HG02798 (cell line): ENCODE measurements at regions not wholly inside any gene's neighbourhood (a gene's known extent, or its start where the extent isn't known, plus 50 kb on each side); places are given as distances from the start of the nearest gene placed in this dataset.

Source experiments
- ATAC-seq: cut with Tn5 transposase; IDR thresholded peaks from one replicate; pipeline ENCODE4 v1.9.1; 2021; ENCODE audit warnings: mild to moderate bottlenecking; ENCODE audit not compliant: unreplicated experiment, poor library complexity

DNA sequence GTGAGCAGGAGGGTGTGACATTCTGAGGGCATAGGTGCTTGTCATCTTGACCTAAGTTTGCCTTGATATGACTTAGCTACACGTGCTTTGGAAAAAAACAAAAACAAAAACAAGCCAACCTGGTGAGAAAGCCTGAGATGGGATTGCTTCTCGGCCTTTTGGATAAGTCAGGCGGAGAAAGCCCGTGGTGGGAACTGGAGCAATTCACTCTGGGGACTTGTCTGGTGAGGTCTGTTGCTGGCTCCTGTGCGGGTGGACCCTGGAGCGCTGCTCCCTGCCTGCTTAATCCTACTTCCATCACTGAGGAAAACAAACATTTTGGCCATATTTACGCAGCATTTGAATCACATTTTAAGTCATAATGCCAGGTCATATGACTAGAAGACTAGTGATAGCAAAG lies 100.3 kb downstream of the SNX19 start:
- no peak for ATAC-seq

DNA sequence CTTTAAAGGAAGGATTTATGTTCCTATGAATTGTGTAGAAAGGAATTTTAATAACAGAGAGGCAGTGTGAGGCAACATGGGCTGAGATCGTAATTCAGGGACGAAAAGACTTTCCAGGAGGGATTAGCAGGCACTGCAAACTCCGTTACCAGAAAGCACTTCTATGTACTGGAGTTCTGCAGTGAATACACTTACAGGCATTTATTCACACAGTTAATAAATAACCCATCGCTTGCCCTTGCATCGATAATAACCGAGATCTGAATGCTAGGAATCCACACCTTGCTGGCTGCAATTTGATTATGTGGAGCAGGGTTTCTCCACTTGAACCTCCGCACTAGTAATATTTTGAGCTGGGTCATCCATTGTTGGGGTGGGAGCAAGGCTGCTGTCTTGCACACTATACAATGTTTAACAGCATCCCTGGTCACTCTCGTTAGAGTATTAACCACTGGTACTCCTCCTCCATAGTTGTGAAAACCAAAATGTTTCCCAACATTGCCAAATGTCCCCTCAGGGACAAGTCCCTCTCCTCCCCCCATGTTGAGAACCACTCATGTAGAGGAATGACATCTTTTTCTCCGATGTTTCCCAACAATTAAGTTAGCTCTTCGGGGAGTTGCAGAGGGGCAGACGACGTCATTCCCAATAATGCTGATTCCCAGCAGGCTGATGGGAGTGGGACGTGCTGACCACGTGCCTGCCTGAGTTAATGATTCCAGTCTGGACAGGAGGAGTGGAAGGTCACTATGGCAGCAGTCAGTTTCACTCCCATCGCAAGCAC lies 99.5 kb downstream of the SNX19 start:
- ATAC-seq, result no peak

DNA sequence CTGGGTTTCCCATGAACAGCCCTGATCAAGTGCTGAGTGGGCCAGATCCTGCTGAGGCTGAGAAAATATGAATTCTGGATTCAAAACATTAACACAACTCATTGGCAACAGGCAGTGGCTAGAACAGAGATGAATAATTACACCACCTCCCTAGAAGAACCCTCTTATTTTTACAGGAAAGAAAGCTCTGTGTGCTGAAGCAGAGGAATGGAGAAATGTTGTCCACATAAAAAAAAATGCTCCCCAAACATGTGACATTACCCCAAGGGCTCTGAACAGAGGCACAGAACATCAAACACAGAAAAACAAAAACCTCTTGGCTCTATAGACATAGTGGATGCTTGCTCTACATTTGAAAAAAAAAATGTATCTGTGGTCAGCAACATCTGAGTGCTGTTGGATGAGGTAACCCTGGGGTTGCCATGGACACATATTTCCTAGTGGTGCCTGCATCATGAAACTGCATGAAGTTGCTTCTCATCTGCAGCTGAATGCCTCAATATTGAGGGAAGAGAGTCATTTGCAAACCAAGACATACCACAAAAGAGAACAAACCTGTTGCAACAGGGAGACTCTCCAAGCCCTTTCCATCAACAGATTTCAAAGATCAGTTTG lies 98.8 kb downstream of the SNX19 start:
- no peak for ATAC-seq

DNA sequence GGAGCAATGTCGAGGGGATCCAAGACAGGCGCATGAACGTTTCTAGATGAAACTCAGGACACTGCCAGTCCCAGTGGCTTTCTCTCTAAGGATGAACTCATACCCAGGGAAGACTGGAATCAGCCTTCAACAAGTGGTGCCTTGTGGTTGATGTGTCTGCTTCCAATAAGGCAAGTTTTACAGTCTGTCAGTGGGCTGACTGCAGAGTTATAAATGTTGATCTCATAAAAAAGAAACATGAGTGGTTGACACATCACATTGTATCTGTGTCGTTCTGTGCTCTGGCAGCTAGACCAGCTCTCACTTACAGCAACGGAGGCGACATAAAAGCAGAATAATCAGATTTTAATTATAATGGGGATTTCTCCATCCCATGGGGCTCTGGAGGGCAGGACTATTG lies 96.7 kb downstream of the SNX19 start:
- ATAC-seq, result no peak
